GM13977 (cell line): ENCODE measurements at regions not wholly inside any gene's neighbourhood (a gene's known extent, or its start where the extent isn't known, plus 50 kb on each side); places are given as distances from the start of the nearest gene placed in this dataset.

Experiments used
- DNase-seq: peaks from one replicate; pipeline ENCODE4 v3.0.0; 2012; ENCODE audit warnings: low spot score
- CTCF ChIP-seq: IDR thresholded peaks from 2 replicates; pipeline ENCODE4 v1.5.1; 2012; ENCODE audit warnings: mild to moderate bottlenecking, control low read depth; ENCODE audit not compliant: insufficient read depth; ENCODE audit errors: extremely low read depth, missing control alignments
- in situ Hi-C: fragments of 300-500 bp; cut with MboI; formaldehyde crosslinking; loops from one replicate; pipeline ENCODE4 v1.12.0; 2022; ENCODE audit warnings: low sequenced_read_pairs, low pct_unique_long_range_greater_than_20kb, mixed read lengths, inconsistent platforms; ENCODE audit not compliant: unreplicated experiment

- no peak for TF ChIP-seq CTCF
- in situ Hi-C loops = no loop called here
- DNase-seq = no peak
Observed at GRCh38 chr10:81027706-81028105, 490.0 kb downstream of the SH2D4B start.

GRCh38 chr10:81031774-81032173 is 494.1 kb downstream of the SH2D4B start:
- DNase-seq = peak; percentile 50
- in situ Hi-C loops = no loop called here
- no peak for TF ChIP-seq CTCF

GRCh38 chr10:81034383-81034782 is 496.7 kb downstream of the SH2D4B start:
- no peak for DNase-seq
- TF ChIP-seq CTCF = no peak
- in situ Hi-C loops = no loop called here

GRCh38 chr10:81036257-81036656 is 498.6 kb downstream of the SH2D4B start:
- in situ Hi-C loops = no loop called here
- DNase-seq = peak; percentile 42
- TF ChIP-seq CTCF = no peak

GRCh38 chr10:81040031-81040430 is 502.3 kb downstream of the SH2D4B start:
- DNase-seq = no peak
- no peak for TF ChIP-seq CTCF
- in situ Hi-C loops = no loop called here

- no peak for DNase-seq
- in situ Hi-C loops = no loop called here
- no peak for TF ChIP-seq CTCF
Observed at GRCh38 chr10:81040940-81041339, 503.2 kb downstream of the SH2D4B start.

GRCh38 chr10:81042647-81043046 is 504.9 kb downstream of the SH2D4B start:
- in situ Hi-C loops = no loop called here
- TF ChIP-seq CTCF = no peak
- DNase-seq = no peak
